ENCODE measurements at regions not wholly inside any gene's neighbourhood (a gene's known extent, or its start where the extent isn't known, plus 50 kb on each side); places are given as distances from the start of the nearest gene placed in this dataset.

GRCh38 chr4:177546745-177547144 lies 104.5 kb upstream of the AGA start:
- DNase-seq (ENCODE audit: low read depth) = no peak
- in situ Hi-C loops (cut with HindIII; ENCODE audit: low sequenced_read_pairs) = no loop called here
- no peak for TF ChIP-seq CTCF (IDR thresholded peaks at IDR 0.05; ENCODE audit: low read depth, low read length, missing control alignments)
- H3K4me3 ChIP-seq (ENCODE audit: low read depth, low read length) = no peak overlapping the region

- no peak overlapping the region for H3K4me3 ChIP-seq (ENCODE audit: low read depth, low read length)
- no peak for DNase-seq (ENCODE audit: low read depth)
- TF ChIP-seq CTCF (IDR thresholded peaks at IDR 0.05; ENCODE audit: low read depth, low read length, missing control alignments) = peak; percentile 19
- in situ Hi-C loops (cut with HindIII; ENCODE audit: low sequenced_read_pairs) = no loop called here
These were observed 105.7 kb upstream of the AGA start for GRCh38 chr4:177547985-177548384.

- peak; percentile 22 for DNase-seq (ENCODE audit: low read depth)
- TF ChIP-seq CTCF (IDR thresholded peaks at IDR 0.05; ENCODE audit: low read depth, low read length, missing control alignments) = peak; percentile 60
- H3K4me3 ChIP-seq (ENCODE audit: low read depth, low read length) = no peak overlapping the region
- in situ Hi-C loops (cut with HindIII; ENCODE audit: low sequenced_read_pairs) = no loop called here
These were observed 112.9 kb upstream of the AGA start for GRCh38 chr4:177555007-177555574.

GRCh38 chr4:177557416-177557815 lies 115.2 kb upstream of the AGA start:
- no peak for DNase-seq (ENCODE audit: low read depth)
- in situ Hi-C loops (cut with HindIII; ENCODE audit: low sequenced_read_pairs) = no loop called here
- TF ChIP-seq CTCF (IDR thresholded peaks at IDR 0.05; ENCODE audit: low read depth, low read length, missing control alignments) = no peak
- no peak overlapping the region for H3K4me3 ChIP-seq (ENCODE audit: low read depth, low read length)

GRCh38 chr4:177558995-177559394 lies 116.8 kb upstream of the AGA start:
- in situ Hi-C loops (cut with HindIII; ENCODE audit: low sequenced_read_pairs) = no loop called here
- TF ChIP-seq CTCF (IDR thresholded peaks at IDR 0.05; ENCODE audit: low read depth, low read length, missing control alignments) = no peak
- H3K4me3 ChIP-seq (ENCODE audit: low read depth, low read length) = no peak overlapping the region
- DNase-seq (ENCODE audit: low read depth) = no peak

- H3K4me3 ChIP-seq (ENCODE audit: low read depth, low read length) = no peak overlapping the region
- no peak for TF ChIP-seq CTCF (IDR thresholded peaks at IDR 0.05; ENCODE audit: low read depth, low read length, missing control alignments)
- in situ Hi-C loops (cut with HindIII; ENCODE audit: low sequenced_read_pairs) = no loop called here
- no peak for DNase-seq (ENCODE audit: low read depth)
These were observed 119.9 kb upstream of the AGA start for GRCh38 chr4:177562163-177562562.

GRCh38 chr4:177562859-177563258 lies 120.6 kb upstream of the AGA start:
- no peak for DNase-seq (ENCODE audit: low read depth)
- TF ChIP-seq CTCF (IDR thresholded peaks at IDR 0.05; ENCODE audit: low read depth, low read length, missing control alignments) = no peak
- H3K4me3 ChIP-seq (ENCODE audit: low read depth, low read length) = no peak overlapping the region
- in situ Hi-C loops (cut with HindIII; ENCODE audit: low sequenced_read_pairs) = no loop called here

Data from astrocyte of the cerebellum (primary cell).